ES-I3 (cell line): ENCODE measurements at regions not wholly inside any gene's neighbourhood (a gene's known extent, or its start where the extent isn't known, plus 50 kb on each side); places are given as distances from the start of the nearest gene placed in this dataset.

ENCODE experiments used
- H3K36me3 ChIP-seq: 2 replicates; pipeline ENCODE4 v1.6.1; 2013; ENCODE audit warnings: mild to moderate bottlenecking, low read length, control low read depth, moderate library complexity; ENCODE audit not compliant: insufficient read depth
- H3K4me1 ChIP-seq: 2 replicates; pipeline ENCODE4 v1.6.1; 2013; ENCODE audit warnings: mild to moderate bottlenecking, control low read depth, low read length; ENCODE audit not compliant: insufficient read depth
- H3K9ac ChIP-seq: 2 replicates; pipeline ENCODE4 v1.6.1; 2013; ENCODE audit warnings: low read depth, mild to moderate bottlenecking, low read length, moderate library complexity
- H3K9me3 ChIP-seq: 2 replicates; pipeline ENCODE4 v1.6.1; 2013; ENCODE audit warnings: mild to moderate bottlenecking, low read length, moderate library complexity; ENCODE audit not compliant: control insufficient read depth, insufficient read depth

- Histone ChIP-seq H3K9ac (no peak overlapping the region), H3K4me1 (no peaks in the 10 kb centered on the region), H3K36me3 (no peaks in the 10 kb centered on the region), H3K9me3 (0 out of 2 replicates have a peak, but pooled peaks cover 3% of the 10 kb centered on the region)
Observed at GRCh38 chr7:157061979-157062378, 51.5 kb upstream of the MNX1 start.

- H3K36me3 ChIP-seq = no peaks in the 10 kb centered on the region
- 0 out of 2 replicates have a peak, but pooled peaks cover 3% of the 10 kb centered on the region for H3K9me3 ChIP-seq
- no peaks in the 10 kb centered on the region for H3K4me1 ChIP-seq
- no peak overlapping the region for H3K9ac ChIP-seq
Observed at GRCh38 chr7:157065046-157065445, 54.6 kb upstream of the MNX1 start.

- H3K9me3 ChIP-seq = no peaks in the 10 kb centered on the region
- no peaks in the 10 kb centered on the region for H3K36me3 ChIP-seq
- no peaks in the 10 kb centered on the region for H3K4me1 ChIP-seq
- no peak overlapping the region for H3K9ac ChIP-seq
Observed at GRCh38 chr7:157072361-157072760, 61.9 kb upstream of the MNX1 start.

GRCh38 chr7:157073335-157073734, 62.9 kb upstream of the MNX1 start:
- no peaks in the 10 kb centered on the region for H3K36me3 ChIP-seq
- no peak overlapping the region for H3K9ac ChIP-seq
- no peaks in the 10 kb centered on the region for H3K4me1 ChIP-seq
- no peaks in the 10 kb centered on the region for H3K9me3 ChIP-seq

GRCh38 chr7:157073949-157074624, 63.6 kb upstream of the MNX1 start:
- H3K9me3 ChIP-seq = no peaks in the 10 kb centered on the region
- no peaks in the 10 kb centered on the region for H3K36me3 ChIP-seq
- H3K4me1 ChIP-seq = 0 out of 2 replicates have a peak, but pooled peaks cover 5% of the 10 kb centered on the region
- no peak overlapping the region for H3K9ac ChIP-seq

- H3K9me3 ChIP-seq = no peaks in the 10 kb centered on the region
- H3K36me3 ChIP-seq = no peaks in the 10 kb centered on the region
- 0 out of 2 replicates have a peak, but pooled peaks cover 5% of the 10 kb centered on the region for H3K4me1 ChIP-seq
- no peak overlapping the region for H3K9ac ChIP-seq
Observed at GRCh38 chr7:157076466-157076865, 62.3 kb upstream of the UBE3C start.

- Histone ChIP-seq H3K9me3 (no peaks in the 10 kb centered on the region), H3K9ac (no peak overlapping the region), H3K36me3 (no peaks in the 10 kb centered on the region), H3K4me1 (0 out of 2 replicates have a peak, but pooled peaks cover 5% of the 10 kb centered on the region)
Observed at GRCh38 chr7:157077021-157077420, 61.7 kb upstream of the UBE3C start.

GRCh38 chr7:157077986-157078644, 60.6 kb upstream of the UBE3C start:
- H3K4me1 ChIP-seq = 0 out of 2 replicates have a peak, but pooled peaks cover 5% of the 10 kb centered on the region
- no peaks in the 10 kb centered on the region for H3K9me3 ChIP-seq
- H3K36me3 ChIP-seq = no peaks in the 10 kb centered on the region
- H3K9ac ChIP-seq = peak overlapping the region; percentile 39; the same call in 1 of the 2 replicates

- Histone ChIP-seq H3K9me3 (peaks cover 3% of the 10 kb centered on the region; the same call in 1 of the 2 replicates), H3K4me1 (0 out of 2 replicates have a peak, but pooled peaks cover 5% of the 10 kb centered on the region), H3K9ac (no peak overlapping the region), H3K36me3 (no peaks in the 10 kb centered on the region)
Observed at GRCh38 chr7:157079116-157079515, 59.6 kb upstream of the UBE3C start.

GRCh38 chr7:157080111-157080730, 58.5 kb upstream of the UBE3C start:
- Histone ChIP-seq H3K36me3 (no peaks in the 10 kb centered on the region), H3K4me1 (0 out of 2 replicates have a peak, but pooled peaks cover 5% of the 10 kb centered on the region), H3K9ac (no peak overlapping the region)

GRCh38 chr7:157086508-157087187, 52.1 kb upstream of the UBE3C start:
- Histone ChIP-seq H3K9me3 (peaks cover 6% of the 10 kb centered on the region; the same call in 1 of the 2 replicates), H3K36me3 (no peaks in the 10 kb centered on the region), H3K9ac (no peak overlapping the region), H3K4me1 (no peaks in the 10 kb centered on the region)

More at GRCh38 chr7:157080111-157080730, 58.5 kb upstream of the UBE3C start:
- H3K9me3 ChIP-seq = peaks cover 6% of the 10 kb centered on the region; the same call in 1 of the 2 replicates

- Histone ChIP-seq H3K9ac (no peak overlapping the region), H3K4me1 (no peaks in the 10 kb centered on the region)
Observed at GRCh38 chr7:157087646-157088045, 51.1 kb upstream of the UBE3C start.

GRCh38 chr7:157088136-157088535, 50.6 kb upstream of the UBE3C start:
- H3K4me1 ChIP-seq = no peaks in the 10 kb centered on the region
- no peaks in the 10 kb centered on the region for H3K36me3 ChIP-seq
- peaks cover 8% of the 10 kb centered on the region; the same call in 1 of the 2 replicates for H3K9me3 ChIP-seq
- no peak overlapping the region for H3K9ac ChIP-seq

More at GRCh38 chr7:157087646-157088045, 51.1 kb upstream of the UBE3C start:
- peaks cover 6% of the 10 kb centered on the region; the same call in 1 of the 2 replicates for H3K9me3 ChIP-seq
- H3K36me3 ChIP-seq = no peaks in the 10 kb centered on the region
